HG03432 (cell line): ENCODE measurements at regions not wholly inside any gene's neighbourhood (a gene's known extent, or its start where the extent isn't known, plus 50 kb on each side); places are given as distances from the start of the nearest gene placed in this dataset.
"Not testable (repeated sequence)": the region's sequence is repeated elsewhere in the genome, so short reads cannot be mapped to it uniquely, and the experiment has no call there.

Source experiments
- ATAC-seq: cut with Tn5 transposase; IDR thresholded peaks from one replicate; pipeline ENCODE4 v1.9.1; 2021; ENCODE audit warnings: mild to moderate bottlenecking, moderate library complexity; ENCODE audit not compliant: unreplicated experiment

GRCh38 chr11:116033931-116034553 is 529.8 kb upstream of the CADM1 start:
- no peak for ATAC-seq

- ATAC-seq, result no peak
Observed at GRCh38 chr11:116030697-116031331, 526.6 kb upstream of the CADM1 start.

GRCh38 chr11:116028506-116028905 is 524.3 kb upstream of the CADM1 start:
- not testable (repeated sequence) for ATAC-seq

- no peak for ATAC-seq
Observed at GRCh38 chr11:115999437-115999836, 495.2 kb upstream of the CADM1 start.

- ATAC-seq, result peak; percentile 42
Observed at GRCh38 chr11:115996808-115997188, 492.6 kb upstream of the CADM1 start.

- peak; percentile 98 for ATAC-seq
Observed at GRCh38 chr11:115996125-115996807, 492.1 kb upstream of the CADM1 start.

- ATAC-seq, result no peak
Observed at GRCh38 chr11:115993590-115993989, 489.4 kb upstream of the CADM1 start.

GRCh38 chr11:115990004-115990447 is 485.8 kb upstream of the CADM1 start:
- peak; percentile 67 for ATAC-seq

GRCh38 chr11:115985896-115986295 is 481.7 kb upstream of the CADM1 start:
- ATAC-seq, result no peak

GRCh38 chr11:115984228-115984627 is 480.0 kb upstream of the CADM1 start:
- no peak for ATAC-seq

- ATAC-seq, result no peak
Observed at GRCh38 chr11:115982666-115983065, 478.5 kb upstream of the CADM1 start.

- no peak for ATAC-seq
Observed at GRCh38 chr11:115981814-115982471, 477.7 kb upstream of the CADM1 start.

- no peak for ATAC-seq
Observed at GRCh38 chr11:115981104-115981481, 476.9 kb upstream of the CADM1 start.

GRCh38 chr11:115980337-115981103 is 476.3 kb upstream of the CADM1 start:
- no peak for ATAC-seq

- ATAC-seq, result no peak
Observed at GRCh38 chr11:115974703-115975102, 470.5 kb upstream of the CADM1 start.

GRCh38 chr11:115967203-115967602 is 463.0 kb upstream of the CADM1 start:
- ATAC-seq, result not testable (repeated sequence)

GRCh38 chr11:115965767-115966504 is 461.7 kb upstream of the CADM1 start:
- no peak for ATAC-seq

- no peak for ATAC-seq
Observed at GRCh38 chr11:115964091-115964490, 459.9 kb upstream of the CADM1 start.

GRCh38 chr11:115963156-115963555 is 458.9 kb upstream of the CADM1 start:
- no peak for ATAC-seq
